ENCODE measurements at regions not wholly inside any gene's neighbourhood (a gene's known extent, or its start where the extent isn't known, plus 50 kb on each side); places are given as distances from the start of the nearest gene placed in this dataset.

DNA sequence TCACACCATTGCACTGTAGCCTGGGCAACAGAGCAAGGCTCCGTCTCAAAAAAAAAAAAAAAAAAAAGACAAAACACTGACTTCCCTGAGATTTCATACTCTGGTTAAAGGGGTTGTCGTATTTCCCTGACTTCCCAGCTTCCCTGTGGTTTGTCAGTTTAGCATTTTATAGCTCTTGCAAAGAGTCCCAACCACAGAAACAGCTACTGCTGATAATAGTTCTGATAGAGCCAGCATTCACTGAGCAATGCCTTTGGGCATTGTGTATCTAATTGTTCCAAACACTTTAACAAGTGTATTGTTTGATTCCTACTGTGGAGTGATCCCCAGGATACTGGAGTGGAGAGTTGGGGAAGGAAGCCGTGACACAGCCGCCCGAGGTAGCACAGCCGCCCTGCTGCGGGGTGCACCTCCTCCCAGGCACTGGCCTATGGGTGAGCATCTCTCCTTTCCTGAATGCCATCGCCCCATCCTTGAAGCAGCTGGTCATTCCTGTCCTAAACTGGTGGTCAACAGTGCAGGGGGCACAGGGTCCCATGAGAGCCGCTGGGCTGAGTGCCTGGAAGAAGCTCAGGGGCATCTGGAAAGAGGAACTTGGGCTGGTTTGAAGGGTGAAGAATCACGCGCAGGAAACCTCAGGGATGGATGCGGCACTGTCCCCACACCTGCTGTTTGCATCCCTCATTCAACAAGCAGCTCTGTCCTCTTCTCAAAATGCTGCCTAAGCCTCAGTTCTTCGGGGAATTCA, 81.0 kb upstream of the TMEM18 start:
- no peaks in the 10 kb centered on the region for H3K36me3 Mint-ChIP-seq (ENCODE audit: low read depth)
- peaks cover 5% of the 10 kb centered on the region for H3K27me3 Mint-ChIP-seq (ENCODE audit: insufficient read depth, low read depth, poor library complexity)
- no peak overlapping the region for H3K4me2 ChIP-seq
- H3K9me2 ChIP-seq (ENCODE audit: insufficient read depth): no peaks in the 10 kb centered on the region
- no peak for DNase-seq (ENCODE audit: low spot score)
- no peaks in the 10 kb centered on the region for H4K20me1 ChIP-seq (replicated peaks; ENCODE audit: insufficient read depth)
- H3K27ac ChIP-seq (ENCODE audit: low read depth): no peak overlapping the region
- H3K4me1 ChIP-seq (ENCODE audit: insufficient read depth): no peaks in the 10 kb centered on the region; the same call in 1 of the 2 replicates
- no peaks in the 10 kb centered on the region for H3K36me3 ChIP-seq (ENCODE audit: insufficient read depth)
- no peaks in the 10 kb centered on the region for H3K79me2 ChIP-seq (replicated peaks; ENCODE audit: insufficient read depth)
- no peaks in the 10 kb centered on the region for H3K27me3 ChIP-seq (ENCODE audit: insufficient read depth)
- H3K27ac Mint-ChIP-seq: no peak overlapping the region
- H3K4me3 ChIP-seq: no peak overlapping the region
- H3K4me1 Mint-ChIP-seq: peaks cover 13% of the 10 kb centered on the region
- 0 out of 2 replicates have a peak overlapping the region, but pooled peaks have one; percentile 30 for H2AFZ ChIP-seq
- no peaks in the 10 kb centered on the region for H3F3A ChIP-seq (replicated peaks; ENCODE audit: low read depth)
- H3K9me3 Mint-ChIP-seq: no peaks in the 10 kb centered on the region
- no peak overlapping the region for H3K4me3 Mint-ChIP-seq
- peak; percentile 39; the same call in 1 of the 3 replicates for ATAC-seq
- TF ChIP-seq ZNF331 (CRISPR knock-in tag; IDR thresholded peaks at IDR 0.05; ENCODE audit: low read depth) (no peak), ZNF114 (CRISPR knock-in tag; IDR thresholded peaks at IDR 0.05) (no peak), NANOG (IDR thresholded peaks at IDR 0.05; ENCODE audit: borderline replicate concordance) (no peak), CREB1 (CRISPR knock-in tag; IDR thresholded peaks at IDR 0.05; ENCODE audit: low read depth) (no peak), JUNB (IDR thresholded peaks at IDR 0.05; ENCODE audit: unreplicated experiment) (no peak), EZH2phosphoT487 (IDR thresholded peaks at IDR 0.05; ENCODE audit: unreplicated experiment) (no peak), ETS1 (IDR thresholded peaks at IDR 0.05) (no peak), POLR2AphosphoS5 (IDR thresholded peaks at IDR 0.05; ENCODE audit: low read depth) (no peak), EZH2 (IDR thresholded peaks at IDR 0.05; ENCODE audit: low read depth, unreplicated experiment) (no peak), STAT1 (IDR thresholded peaks at IDR 0.05; ENCODE audit: unreplicated experiment) (no peak)
- TF ChIP-seq, protein P1, sequence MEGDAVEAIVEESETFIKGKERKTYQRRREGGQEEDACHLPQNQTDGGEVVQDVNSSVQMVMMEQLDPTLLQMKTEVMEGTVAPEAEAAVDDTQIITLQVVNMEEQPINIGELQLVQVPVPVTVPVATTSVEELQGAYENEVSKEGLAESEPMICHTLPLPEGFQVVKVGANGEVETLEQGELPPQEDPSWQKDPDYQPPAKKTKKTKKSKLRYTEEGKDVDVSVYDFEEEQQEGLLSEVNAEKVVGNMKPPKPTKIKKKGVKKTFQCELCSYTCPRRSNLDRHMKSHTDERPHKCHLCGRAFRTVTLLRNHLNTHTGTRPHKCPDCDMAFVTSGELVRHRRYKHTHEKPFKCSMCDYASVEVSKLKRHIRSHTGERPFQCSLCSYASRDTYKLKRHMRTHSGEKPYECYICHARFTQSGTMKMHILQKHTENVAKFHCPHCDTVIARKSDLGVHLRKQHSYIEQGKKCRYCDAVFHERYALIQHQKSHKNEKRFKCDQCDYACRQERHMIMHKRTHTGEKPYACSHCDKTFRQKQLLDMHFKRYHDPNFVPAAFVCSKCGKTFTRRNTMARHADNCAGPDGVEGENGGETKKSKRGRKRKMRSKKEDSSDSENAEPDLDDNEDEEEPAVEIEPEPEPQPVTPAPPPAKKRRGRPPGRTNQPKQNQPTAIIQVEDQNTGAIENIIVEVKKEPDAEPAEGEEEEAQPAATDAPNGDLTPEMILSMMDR (conservative IDR thresholded peaks at IDR 0.05; ENCODE audit: low read depth in 2 of 2): no peak
- TF ChIP-seq, protein P2, sequence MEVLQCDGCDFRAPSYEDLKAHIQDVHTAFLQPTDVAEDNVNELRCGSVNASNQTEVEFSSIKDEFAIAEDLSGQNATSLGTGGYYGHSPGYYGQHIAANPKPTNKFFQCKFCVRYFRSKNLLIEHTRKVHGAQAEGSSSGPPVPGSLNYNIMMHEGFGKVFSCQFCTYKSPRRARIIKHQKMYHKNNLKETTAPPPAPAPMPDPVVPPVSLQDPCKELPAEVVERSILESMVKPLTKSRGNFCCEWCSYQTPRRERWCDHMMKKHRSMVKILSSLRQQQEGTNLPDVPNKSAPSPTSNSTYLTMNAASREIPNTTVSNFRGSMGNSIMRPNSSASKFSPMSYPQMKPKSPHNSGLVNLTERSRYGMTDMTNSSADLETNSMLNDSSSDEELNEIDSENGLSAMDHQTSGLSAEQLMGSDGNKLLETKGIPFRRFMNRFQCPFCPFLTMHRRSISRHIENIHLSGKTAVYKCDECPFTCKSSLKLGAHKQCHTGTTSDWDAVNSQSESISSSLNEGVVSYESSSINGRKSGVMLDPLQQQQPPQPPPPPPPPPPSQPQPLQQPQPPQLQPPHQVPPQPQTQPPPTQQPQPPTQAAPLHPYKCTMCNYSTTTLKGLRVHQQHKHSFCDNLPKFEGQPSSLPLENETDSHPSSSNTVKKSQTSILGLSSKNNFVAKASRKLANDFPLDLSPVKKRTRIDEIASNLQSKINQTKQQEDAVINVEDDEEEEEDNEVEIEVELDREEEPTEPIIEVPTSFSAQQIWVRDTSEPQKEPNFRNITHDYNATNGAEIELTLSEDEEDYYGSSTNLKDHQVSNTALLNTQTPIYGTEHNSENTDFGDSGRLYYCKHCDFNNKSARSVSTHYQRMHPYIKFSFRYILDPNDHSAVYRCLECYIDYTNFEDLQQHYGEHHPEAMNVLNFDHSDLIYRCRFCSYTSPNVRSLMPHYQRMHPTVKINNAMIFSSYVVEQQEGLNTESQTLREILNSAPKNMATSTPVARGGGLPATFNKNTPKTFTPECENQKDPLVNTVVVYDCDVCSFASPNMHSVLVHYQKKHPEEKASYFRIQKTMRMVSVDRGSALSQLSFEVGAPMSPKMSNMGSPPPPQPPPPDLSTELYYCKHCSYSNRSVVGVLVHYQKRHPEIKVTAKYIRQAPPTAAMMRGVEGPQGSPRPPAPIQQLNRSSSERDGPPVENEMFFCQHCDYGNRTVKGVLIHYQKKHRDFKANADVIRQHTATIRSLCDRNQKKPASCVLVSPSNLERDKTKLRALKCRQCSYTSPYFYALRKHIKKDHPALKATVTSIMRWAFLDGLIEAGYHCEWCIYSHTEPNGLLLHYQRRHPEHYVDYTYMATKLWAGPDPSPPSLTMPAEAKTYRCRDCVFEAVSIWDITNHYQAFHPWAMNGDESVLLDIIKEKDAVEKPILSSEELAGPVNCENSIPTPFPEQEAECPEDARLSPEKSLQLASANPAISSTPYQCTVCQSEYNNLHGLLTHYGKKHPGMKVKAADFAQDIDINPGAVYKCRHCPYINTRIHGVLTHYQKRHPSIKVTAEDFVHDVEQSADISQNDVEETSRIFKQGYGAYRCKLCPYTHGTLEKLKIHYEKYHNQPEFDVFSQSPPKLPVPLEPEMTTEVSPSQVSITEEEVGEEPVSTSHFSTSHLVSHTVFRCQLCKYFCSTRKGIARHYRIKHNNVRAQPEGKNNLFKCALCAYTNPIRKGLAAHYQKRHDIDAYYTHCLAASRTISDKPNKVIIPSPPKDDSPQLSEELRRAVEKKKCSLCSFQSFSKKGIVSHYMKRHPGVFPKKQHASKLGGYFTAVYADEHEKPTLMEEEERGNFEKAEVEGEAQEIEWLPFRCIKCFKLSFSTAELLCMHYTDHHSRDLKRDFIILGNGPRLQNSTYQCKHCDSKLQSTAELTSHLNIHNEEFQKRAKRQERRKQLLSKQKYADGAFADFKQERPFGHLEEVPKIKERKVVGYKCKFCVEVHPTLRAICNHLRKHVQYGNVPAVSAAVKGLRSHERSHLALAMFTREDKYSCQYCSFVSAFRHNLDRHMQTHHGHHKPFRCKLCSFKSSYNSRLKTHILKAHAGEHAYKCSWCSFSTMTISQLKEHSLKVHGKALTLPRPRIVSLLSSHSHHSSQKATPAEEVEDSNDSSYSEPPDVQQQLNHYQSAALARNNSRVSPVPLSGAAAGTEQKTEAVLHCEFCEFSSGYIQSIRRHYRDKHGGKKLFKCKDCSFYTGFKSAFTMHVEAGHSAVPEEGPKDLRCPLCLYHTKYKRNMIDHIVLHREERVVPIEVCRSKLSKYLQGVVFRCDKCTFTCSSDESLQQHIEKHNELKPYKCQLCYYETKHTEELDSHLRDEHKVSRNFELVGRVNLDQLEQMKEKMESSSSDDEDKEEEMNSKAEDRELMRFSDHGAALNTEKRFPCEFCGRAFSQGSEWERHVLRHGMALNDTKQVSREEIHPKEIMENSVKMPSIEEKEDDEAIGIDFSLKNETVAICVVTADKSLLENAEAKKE (CRISPR knock-in tag; IDR thresholded peaks at IDR 0.05): no peak
- TF ChIP-seq, protein P3, sequence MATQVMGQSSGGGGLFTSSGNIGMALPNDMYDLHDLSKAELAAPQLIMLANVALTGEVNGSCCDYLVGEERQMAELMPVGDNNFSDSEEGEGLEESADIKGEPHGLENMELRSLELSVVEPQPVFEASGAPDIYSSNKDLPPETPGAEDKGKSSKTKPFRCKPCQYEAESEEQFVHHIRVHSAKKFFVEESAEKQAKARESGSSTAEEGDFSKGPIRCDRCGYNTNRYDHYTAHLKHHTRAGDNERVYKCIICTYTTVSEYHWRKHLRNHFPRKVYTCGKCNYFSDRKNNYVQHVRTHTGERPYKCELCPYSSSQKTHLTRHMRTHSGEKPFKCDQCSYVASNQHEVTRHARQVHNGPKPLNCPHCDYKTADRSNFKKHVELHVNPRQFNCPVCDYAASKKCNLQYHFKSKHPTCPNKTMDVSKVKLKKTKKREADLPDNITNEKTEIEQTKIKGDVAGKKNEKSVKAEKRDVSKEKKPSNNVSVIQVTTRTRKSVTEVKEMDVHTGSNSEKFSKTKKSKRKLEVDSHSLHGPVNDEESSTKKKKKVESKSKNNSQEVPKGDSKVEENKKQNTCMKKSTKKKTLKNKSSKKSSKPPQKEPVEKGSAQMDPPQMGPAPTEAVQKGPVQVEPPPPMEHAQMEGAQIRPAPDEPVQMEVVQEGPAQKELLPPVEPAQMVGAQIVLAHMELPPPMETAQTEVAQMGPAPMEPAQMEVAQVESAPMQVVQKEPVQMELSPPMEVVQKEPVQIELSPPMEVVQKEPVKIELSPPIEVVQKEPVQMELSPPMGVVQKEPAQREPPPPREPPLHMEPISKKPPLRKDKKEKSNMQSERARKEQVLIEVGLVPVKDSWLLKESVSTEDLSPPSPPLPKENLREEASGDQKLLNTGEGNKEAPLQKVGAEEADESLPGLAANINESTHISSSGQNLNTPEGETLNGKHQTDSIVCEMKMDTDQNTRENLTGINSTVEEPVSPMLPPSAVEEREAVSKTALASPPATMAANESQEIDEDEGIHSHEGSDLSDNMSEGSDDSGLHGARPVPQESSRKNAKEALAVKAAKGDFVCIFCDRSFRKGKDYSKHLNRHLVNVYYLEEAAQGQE (IDR thresholded peaks at IDR 0.05; ENCODE audit: unreplicated experiment): no peak

Measured in GM23338 (cell line).